ENCODE measurements at regions not wholly inside any gene's neighbourhood (a gene's known extent, or its start where the extent isn't known, plus 50 kb on each side); places are given as distances from the start of the nearest gene placed in this dataset.

DNA sequence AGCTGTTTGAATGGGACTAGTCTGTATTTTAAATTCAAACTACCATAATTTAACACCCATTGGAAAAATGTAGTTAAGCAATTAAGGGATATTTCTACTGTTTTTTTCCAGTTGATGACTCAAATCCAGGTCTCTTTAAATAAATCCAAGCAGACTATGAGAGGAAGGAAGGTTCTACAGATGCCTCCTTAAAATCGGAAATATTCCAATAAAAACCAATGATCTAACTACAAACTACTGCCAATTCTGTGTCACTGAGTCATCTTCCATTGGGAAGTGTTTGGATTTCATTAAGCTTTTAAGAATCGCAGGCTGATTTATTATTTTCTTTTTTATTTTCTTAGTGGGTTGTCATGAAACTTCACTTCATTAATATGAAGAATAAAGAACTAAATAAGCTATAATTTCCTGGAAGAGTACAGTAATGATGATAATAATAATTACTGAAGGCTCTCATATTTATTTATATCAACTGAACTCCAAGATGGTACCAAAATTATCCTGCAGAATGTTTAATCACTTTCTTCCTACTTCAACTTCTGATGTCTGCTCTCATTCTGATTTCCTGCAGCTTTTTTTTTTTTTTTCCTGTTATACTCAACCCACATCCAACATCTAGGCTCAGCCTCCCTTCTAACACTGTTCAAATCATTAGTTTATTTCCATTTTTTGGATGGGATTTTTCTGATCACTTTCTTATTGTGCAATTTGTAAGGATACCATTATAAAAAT lies 166.3 kb upstream of the FN1 start:
- TF ChIP-seq REST (IDR thresholded peaks at IDR 0.05; ENCODE audit: borderline replicate concordance) (no peak), RAD21 (conservative IDR thresholded peaks at IDR 0.05) (no peak), CTCF (IDR thresholded peaks at IDR 0.05; ENCODE audit: poor library complexity, severe bottlenecking) (no peak), POLR2AphosphoS5 (IDR thresholded peaks at IDR 0.05) (no peak), MXI1 (conservative IDR thresholded peaks at IDR 0.05; ENCODE audit: poor library complexity, severe bottlenecking) (no peak), SMC3 (conservative IDR thresholded peaks at IDR 0.05; ENCODE audit: poor library complexity) (no peak), EZH2 (IDR thresholded peaks at IDR 0.05; ENCODE audit: borderline replicate concordance, insufficient read depth, low read length, poor library complexity, severe bottlenecking) (no peak)
- Histone ChIP-seq H3F3A (ENCODE audit: insufficient read depth, low read length, poor library complexity, severe bottlenecking) (no peaks in the 10 kb centered on the region), H4K20me1 (ENCODE audit: insufficient read depth) (no peaks in the 10 kb centered on the region), H3K9me2 (ENCODE audit: insufficient read depth, low read length) (no peaks in the 10 kb centered on the region), H3K27me3 (ENCODE audit: insufficient read depth, low read depth, low read length) (no peaks in the 10 kb centered on the region), H3K4me2 (ENCODE audit: low read length) (no peak overlapping the region), H3K4me3 (ENCODE audit: low read length) (no peak overlapping the region), H3K9me3 (ENCODE audit: low read length) (no peaks in the 10 kb centered on the region), H3K79me2 (replicated peaks; ENCODE audit: insufficient read depth, low read length) (no peaks in the 10 kb centered on the region), H3K36me3 (ENCODE audit: insufficient read depth, low read length) (no peaks in the 10 kb centered on the region), H3K9ac (ENCODE audit: low read length) (no peak overlapping the region), H2AFZ (ENCODE audit: low read depth, low read length) (no peak overlapping the region), H3K27ac (ENCODE audit: low read length) (no peak overlapping the region)

- no peaks in the 10 kb centered on the region for H3K79me2 ChIP-seq (replicated peaks; ENCODE audit: insufficient read depth, low read length)
- H3K27ac ChIP-seq (ENCODE audit: low read length), result no peak overlapping the region
- no peaks in the 10 kb centered on the region for H3K36me3 ChIP-seq (ENCODE audit: insufficient read depth, low read length)
- no peaks in the 10 kb centered on the region for H3F3A ChIP-seq (ENCODE audit: insufficient read depth, low read length, poor library complexity, severe bottlenecking)
- H3K9me3 ChIP-seq (ENCODE audit: low read length), result no peaks in the 10 kb centered on the region
- no peak overlapping the region for H3K4me3 ChIP-seq (ENCODE audit: low read length)
- TF ChIP-seq SMC3 (conservative IDR thresholded peaks at IDR 0.05; ENCODE audit: poor library complexity) (no peak), REST (IDR thresholded peaks at IDR 0.05; ENCODE audit: borderline replicate concordance) (no peak), EP300 (conservative IDR thresholded peaks at IDR 0.05; ENCODE audit: poor library complexity, severe bottlenecking) (no peak), TAF1 (IDR thresholded peaks at IDR 0.05; ENCODE audit: low read depth) (no peak), EZH2 (IDR thresholded peaks at IDR 0.05; ENCODE audit: borderline replicate concordance, insufficient read depth, low read length, poor library complexity, severe bottlenecking) (no peak), POLR2AphosphoS5 (IDR thresholded peaks at IDR 0.05) (no peak), MXI1 (conservative IDR thresholded peaks at IDR 0.05; ENCODE audit: poor library complexity, severe bottlenecking) (no peak), RAD21 (conservative IDR thresholded peaks at IDR 0.05) (no peak), CTCF (IDR thresholded peaks at IDR 0.05; ENCODE audit: poor library complexity, severe bottlenecking) (no peak)
- no peaks in the 10 kb centered on the region for H3K9me2 ChIP-seq (ENCODE audit: insufficient read depth, low read length)
- H2AFZ ChIP-seq (ENCODE audit: low read depth, low read length), result no peak overlapping the region
- H3K9ac ChIP-seq (ENCODE audit: low read length), result no peak overlapping the region
- no peak overlapping the region for H3K4me2 ChIP-seq (ENCODE audit: low read length)
- no peaks in the 10 kb centered on the region for H3K27me3 ChIP-seq (ENCODE audit: insufficient read depth, low read depth, low read length)
- H4K20me1 ChIP-seq (ENCODE audit: insufficient read depth), result no peaks in the 10 kb centered on the region
These were observed 165.7 kb upstream of the FN1 start for GRCh38 chr2:215601526-215601925.

All from neural cell (in vitro differentiated cells).